GM18520 (cell line): ENCODE measurements at regions not wholly inside any gene's neighbourhood (a gene's known extent, or its start where the extent isn't known, plus 50 kb on each side); places are given as distances from the start of the nearest gene placed in this dataset.
"Not testable (repeated sequence)": the region's sequence is repeated elsewhere in the genome, so short reads cannot be mapped to it uniquely, and the experiment has no call there.

Experiments used
- ATAC-seq: cut with Tn5 transposase; IDR thresholded peaks from one replicate; pipeline ENCODE4 v1.9.1; 2021; ENCODE audit not compliant: unreplicated experiment

GRCh38 chr9:32067261-32067660 is 317.2 kb upstream of the ACO1 start:
- ATAC-seq, result no peak

DNA sequence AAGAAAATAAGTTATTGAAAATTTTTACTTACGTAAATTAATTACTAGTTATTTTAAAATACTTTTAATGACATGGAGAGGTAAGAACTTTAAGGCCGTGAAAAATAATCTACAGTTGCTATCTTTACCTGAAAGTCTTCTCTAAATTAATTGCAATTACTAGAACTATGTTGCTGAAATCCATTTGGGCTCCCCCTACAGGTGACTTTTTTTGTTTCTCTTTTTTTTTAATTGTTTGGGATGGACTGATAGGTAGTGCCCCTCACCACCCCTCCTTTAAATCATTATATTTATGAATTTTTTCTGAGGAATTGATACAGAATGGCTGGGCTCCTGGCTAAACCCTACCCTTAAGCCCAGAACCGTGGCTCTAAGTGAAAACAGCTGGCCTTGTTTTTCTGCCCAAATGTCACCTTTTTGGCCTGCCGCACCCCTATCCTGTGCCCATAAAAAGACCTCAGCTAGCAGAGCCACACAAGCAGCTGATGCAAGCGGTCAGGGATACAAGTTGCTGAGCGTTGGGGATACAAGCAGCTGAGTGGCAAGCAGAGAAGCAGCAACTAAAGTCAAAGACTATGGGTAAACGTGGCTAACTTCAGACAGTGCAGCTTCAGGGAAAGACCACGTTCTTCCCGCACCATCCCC is 315.2 kb upstream of the ACO1 start:
- no peak for ATAC-seq

GRCh38 chr9:32069969-32070368 is 314.5 kb upstream of the ACO1 start:
- ATAC-seq, result no peak

DNA sequence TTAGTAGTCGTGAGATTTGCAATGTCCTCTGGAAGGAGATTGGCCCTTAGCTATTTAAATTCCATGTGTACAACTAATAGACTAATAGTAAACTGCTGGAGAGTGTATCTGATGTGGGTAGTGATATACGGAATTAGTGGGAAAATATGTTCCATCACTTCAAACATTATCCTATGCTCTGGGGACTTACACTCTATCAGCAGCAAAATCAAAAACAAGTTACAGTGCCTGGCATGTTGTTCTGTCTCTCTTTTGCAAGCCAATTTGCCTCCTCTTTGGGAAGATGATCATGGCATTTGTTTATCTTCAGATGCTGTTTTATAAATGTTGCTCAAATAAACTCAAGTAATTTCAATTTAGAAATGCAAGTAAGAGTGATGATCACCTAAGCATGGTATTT is 311.9 kb upstream of the ACO1 start:
- ATAC-seq, result no peak

- ATAC-seq, result no peak
These were observed 292.4 kb upstream of the ACO1 start for GRCh38 chr9:32092031-32092430.

- no peak for ATAC-seq
These were observed 267.2 kb upstream of the ACO1 start for GRCh38 chr9:32117291-32117690.

DNA sequence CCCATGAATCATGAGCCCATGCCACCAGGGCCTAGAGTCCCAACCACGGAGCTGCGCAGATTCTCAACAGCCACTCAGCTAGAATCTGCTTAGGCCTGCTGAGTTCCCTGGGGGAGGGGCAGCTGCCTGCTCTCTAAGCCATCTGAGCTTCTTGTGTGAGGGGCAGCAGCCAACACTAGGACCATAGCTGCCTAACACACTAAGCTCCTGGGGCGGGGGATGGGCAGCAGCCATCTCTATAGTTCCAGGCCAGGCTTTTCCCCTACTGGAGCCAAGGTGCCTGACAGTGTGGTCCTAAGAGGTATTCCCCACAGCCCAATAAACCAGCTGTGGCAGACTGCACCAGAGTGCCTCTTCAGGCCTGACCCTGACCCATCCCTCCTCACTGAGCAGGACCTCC is 255.9 kb upstream of the ACO1 start:
- ATAC-seq, result no peak

- not testable (repeated sequence) for ATAC-seq
These were observed 253.7 kb upstream of the ACO1 start for GRCh38 chr9:32130709-32131108.

DNA sequence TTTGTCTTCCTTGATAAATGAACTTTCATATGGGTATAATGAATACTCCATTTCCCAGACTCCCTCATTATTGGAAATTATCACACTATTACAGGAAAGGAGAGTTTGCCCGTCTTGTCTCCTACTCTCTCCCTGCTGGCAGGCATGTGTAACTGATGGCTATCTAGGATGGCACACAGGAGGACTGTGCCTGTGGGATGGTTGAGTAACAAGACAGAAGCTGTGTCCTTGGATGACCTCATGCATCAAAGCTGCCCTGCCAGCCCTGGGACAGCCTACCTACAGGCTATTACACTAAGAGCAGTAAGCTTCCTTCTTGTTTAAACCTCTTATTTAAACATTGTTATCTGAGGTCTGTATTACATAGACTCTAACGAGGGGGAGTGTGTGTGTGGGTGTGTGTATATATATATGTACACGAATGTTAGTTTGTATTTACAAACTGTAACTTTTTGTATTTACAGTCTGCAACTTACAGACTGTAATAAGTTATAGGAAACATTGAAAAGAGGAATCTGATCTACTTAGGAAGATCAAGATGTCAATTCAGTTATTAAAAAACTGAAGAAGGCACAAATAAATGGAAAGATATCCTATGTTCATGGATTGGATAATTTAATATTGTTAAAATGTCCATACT is 247.6 kb upstream of the ACO1 start:
- no peak for ATAC-seq

- ATAC-seq, result no peak
These were observed 242.4 kb upstream of the ACO1 start for GRCh38 chr9:32142074-32142473.

- ATAC-seq, result not testable (repeated sequence)
These were observed 235.9 kb upstream of the ACO1 start for GRCh38 chr9:32148553-32148952.

DNA sequence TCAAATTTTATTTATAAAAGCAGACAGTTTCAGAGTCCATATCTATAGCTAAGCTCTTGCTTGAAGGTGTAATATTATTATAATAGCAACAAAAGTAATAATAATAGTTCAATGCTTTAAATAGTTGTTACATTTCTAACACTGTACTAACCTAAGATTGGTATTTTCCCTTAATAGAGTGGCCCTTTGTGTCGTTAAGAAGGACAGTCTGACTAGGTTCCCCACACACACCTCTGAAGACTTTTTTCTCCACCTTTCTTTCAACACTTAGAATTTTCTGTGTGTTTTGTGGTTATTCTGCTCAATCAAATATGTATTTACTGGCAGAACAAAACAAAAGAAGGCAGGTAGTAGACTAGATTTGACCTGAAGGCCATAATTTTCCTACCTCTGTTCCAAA is 223.2 kb upstream of the ACO1 start:
- peak; percentile 37 for ATAC-seq

- ATAC-seq, result peak; percentile 84
These were observed 222.7 kb upstream of the ACO1 start for GRCh38 chr9:32161720-32162119.

GRCh38 chr9:32166316-32166715 is 218.1 kb upstream of the ACO1 start:
- not testable (repeated sequence) for ATAC-seq

DNA sequence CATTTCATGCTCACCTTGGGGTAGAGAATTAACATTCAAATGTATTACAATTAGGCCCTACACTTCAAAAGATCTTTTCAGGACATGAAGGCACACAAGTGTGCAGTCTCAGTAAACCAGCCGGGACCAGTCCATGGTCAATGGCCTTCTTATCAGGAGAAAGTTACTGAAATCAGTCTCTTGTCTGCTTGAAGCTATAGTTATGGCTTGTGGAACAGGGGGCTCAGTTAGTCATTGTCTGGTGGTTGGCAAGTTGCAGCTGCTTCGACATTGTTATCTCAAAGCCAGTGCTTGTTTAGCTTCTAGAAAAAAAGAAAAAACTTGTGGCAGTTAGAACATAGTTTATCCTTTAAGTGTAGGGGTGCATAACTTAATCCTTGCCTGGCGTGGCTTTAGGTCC is 213.1 kb upstream of the ACO1 start:
- no peak for ATAC-seq

GRCh38 chr9:32172256-32172655 is 212.2 kb upstream of the ACO1 start:
- ATAC-seq, result no peak

DNA sequence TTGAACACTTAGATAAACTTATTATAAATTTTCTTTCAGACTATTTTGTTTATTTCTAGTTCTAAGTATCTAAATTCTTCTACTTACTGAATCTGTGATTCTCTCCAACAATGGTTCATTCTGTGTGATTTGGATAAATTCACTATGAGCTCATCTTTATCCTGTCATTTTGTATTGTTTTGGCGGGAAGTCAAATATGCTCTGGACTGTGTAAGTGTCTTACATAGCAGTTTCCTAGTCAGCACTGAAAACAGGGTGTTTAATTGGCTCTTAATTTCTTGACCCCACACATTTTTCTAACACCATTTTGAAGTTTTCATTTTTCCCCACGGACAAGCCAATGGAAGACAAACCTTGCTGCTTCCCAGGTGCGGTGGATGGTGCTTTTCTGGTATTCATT is 207.0 kb upstream of the ACO1 start:
- no peak for ATAC-seq

GRCh38 chr9:32180597-32180996 is 203.8 kb upstream of the ACO1 start:
- no peak for ATAC-seq

- ATAC-seq, result no peak
These were observed 184.2 kb upstream of the ACO1 start for GRCh38 chr9:32200241-32200640.

GRCh38 chr9:32200896-32201295 is 183.5 kb upstream of the ACO1 start:
- no peak for ATAC-seq

GRCh38 chr9:32209164-32209563 is 175.3 kb upstream of the ACO1 start:
- not testable (repeated sequence) for ATAC-seq

DNA sequence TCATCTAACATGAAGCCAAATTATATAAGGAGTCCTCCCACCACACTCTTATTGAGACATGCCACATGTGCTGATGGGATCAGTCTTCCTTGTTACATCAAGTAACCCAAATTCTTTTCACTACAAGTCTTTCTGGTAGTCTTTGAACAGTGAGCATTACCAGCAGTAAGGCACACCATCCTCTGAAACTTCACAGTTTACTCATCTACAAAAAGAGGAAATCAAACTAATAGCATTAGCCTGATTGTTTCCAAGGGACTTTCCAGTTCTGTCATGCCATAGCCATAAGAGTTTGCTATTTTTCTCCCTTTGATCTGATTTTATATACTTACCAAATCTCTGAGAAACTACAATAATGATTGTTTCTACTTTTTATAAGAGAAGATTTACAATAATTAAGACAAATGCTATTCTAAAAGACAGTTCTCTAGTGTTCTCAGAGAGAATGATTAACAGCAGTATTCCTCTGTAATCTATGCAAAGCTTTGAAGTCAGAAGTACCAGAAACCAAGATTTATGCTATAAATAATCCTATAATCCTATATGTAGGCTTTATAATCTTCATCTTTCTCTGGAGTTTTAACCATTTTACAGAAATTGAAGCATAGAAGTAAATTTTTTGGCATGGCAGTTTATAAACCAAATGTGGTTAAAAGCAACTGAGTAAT is 166.2 kb upstream of the ACO1 start:
- peak; percentile 100 for ATAC-seq
